ENCODE measurements at regions not wholly inside any gene's neighbourhood (a gene's known extent, or its start where the extent isn't known, plus 50 kb on each side); places are given as distances from the start of the nearest gene placed in this dataset.

- no peak overlapping the region for H3K9ac ChIP-seq (ENCODE audit: insufficient read length, low read depth)
- no peak for DNase-seq (ENCODE audit: low read depth, low spot score)
- no peaks in the 10 kb centered on the region for H3K4me1 ChIP-seq (ENCODE audit: insufficient read depth, insufficient read length)
- no peaks in the 10 kb centered on the region for H3K36me3 ChIP-seq (ENCODE audit: insufficient read depth, insufficient read length, low read length)
- H3K4me3 ChIP-seq (ENCODE audit: insufficient read length, low read depth): no peak overlapping the region
- H3K9me3 ChIP-seq (ENCODE audit: insufficient read depth, low read length): peaks cover 22% of the 10 kb centered on the region
- H3K27me3 ChIP-seq (ENCODE audit: insufficient read depth, insufficient read length): no peaks in the 10 kb centered on the region
- no peak for TF ChIP-seq ZNF274 (IDR thresholded peaks at IDR 0.05; ENCODE audit: low read depth, low read length)
- TF ChIP-seq YY1 (IDR thresholded peaks at IDR 0.05; ENCODE audit: insufficient read depth, insufficient read length): no peak
- TF ChIP-seq SUZ12 (IDR thresholded peaks at IDR 0.05; ENCODE audit: extremely low read depth, insufficient read depth, insufficient read length): no peak
Observed at GRCh38 chr4:17164666-17165065, 266.2 kb upstream of the LDB2 start.

GRCh38 chr4:17163156-17163771 is 264.8 kb upstream of the LDB2 start:
- H3K36me3 ChIP-seq (ENCODE audit: insufficient read depth, insufficient read length, low read length): no peaks in the 10 kb centered on the region
- no peak overlapping the region for H3K9ac ChIP-seq (ENCODE audit: insufficient read length, low read depth)
- no peaks in the 10 kb centered on the region for H3K27me3 ChIP-seq (ENCODE audit: insufficient read depth, insufficient read length)
- H3K9me3 ChIP-seq (ENCODE audit: insufficient read depth, low read length): peaks cover 22% of the 10 kb centered on the region
- no peak overlapping the region for H3K4me3 ChIP-seq (ENCODE audit: insufficient read length, low read depth)
- no peak for DNase-seq (ENCODE audit: low read depth, low spot score)
- H3K4me1 ChIP-seq (ENCODE audit: insufficient read depth, insufficient read length): no peaks in the 10 kb centered on the region
- TF ChIP-seq ZNF274 (IDR thresholded peaks at IDR 0.05; ENCODE audit: low read depth, low read length) (no peak), YY1 (IDR thresholded peaks at IDR 0.05; ENCODE audit: insufficient read depth, insufficient read length) (no peak)

- no peak overlapping the region for H3K9ac ChIP-seq (ENCODE audit: insufficient read length, low read depth)
- no peaks in the 10 kb centered on the region for H3K4me1 ChIP-seq (ENCODE audit: insufficient read depth, insufficient read length)
- DNase-seq (ENCODE audit: low read depth, low spot score): no peak
- peaks cover 14% of the 10 kb centered on the region for H3K9me3 ChIP-seq (ENCODE audit: insufficient read depth, low read length)
- H3K4me3 ChIP-seq (ENCODE audit: insufficient read length, low read depth): no peak overlapping the region
- H3K36me3 ChIP-seq (ENCODE audit: insufficient read depth, insufficient read length, low read length): no peaks in the 10 kb centered on the region
- no peaks in the 10 kb centered on the region for H3K27me3 ChIP-seq (ENCODE audit: insufficient read depth, insufficient read length)
- TF ChIP-seq ZNF274 (IDR thresholded peaks at IDR 0.05; ENCODE audit: low read depth, low read length) (no peak), SUZ12 (IDR thresholded peaks at IDR 0.05; ENCODE audit: extremely low read depth, insufficient read depth, insufficient read length) (no peak), YY1 (IDR thresholded peaks at IDR 0.05; ENCODE audit: insufficient read depth, insufficient read length) (no peak)
Observed at GRCh38 chr4:17157304-17157703, 258.9 kb upstream of the LDB2 start.

GRCh38 chr4:17155486-17155885 is 257.0 kb upstream of the LDB2 start:
- no peaks in the 10 kb centered on the region for H3K9me3 ChIP-seq (ENCODE audit: insufficient read depth, low read length)
- H3K4me3 ChIP-seq (ENCODE audit: insufficient read length, low read depth): no peak overlapping the region
- no peak overlapping the region for H3K9ac ChIP-seq (ENCODE audit: insufficient read length, low read depth)
- no peaks in the 10 kb centered on the region for H3K36me3 ChIP-seq (ENCODE audit: insufficient read depth, insufficient read length, low read length)
- no peak for TF ChIP-seq SUZ12 (IDR thresholded peaks at IDR 0.05; ENCODE audit: extremely low read depth, insufficient read depth, insufficient read length)
- TF ChIP-seq YY1 (IDR thresholded peaks at IDR 0.05; ENCODE audit: insufficient read depth, insufficient read length): no peak
- TF ChIP-seq ZNF274 (IDR thresholded peaks at IDR 0.05; ENCODE audit: low read depth, low read length): no peak
- H3K4me1 ChIP-seq (ENCODE audit: insufficient read depth, insufficient read length): no peaks in the 10 kb centered on the region
- no peak for DNase-seq (ENCODE audit: low read depth, low spot score)
- no peaks in the 10 kb centered on the region for H3K27me3 ChIP-seq (ENCODE audit: insufficient read depth, insufficient read length)

GRCh38 chr4:17153572-17153971 is 255.1 kb upstream of the LDB2 start:
- no peaks in the 10 kb centered on the region; the same call in 1 of the 2 replicates for H3K9me3 ChIP-seq (ENCODE audit: insufficient read depth, low read length)
- no peaks in the 10 kb centered on the region for H3K4me1 ChIP-seq (ENCODE audit: insufficient read depth, insufficient read length)
- no peak overlapping the region for H3K9ac ChIP-seq (ENCODE audit: insufficient read length, low read depth)
- H3K36me3 ChIP-seq (ENCODE audit: insufficient read depth, insufficient read length, low read length): no peaks in the 10 kb centered on the region
- H3K4me3 ChIP-seq (ENCODE audit: insufficient read length, low read depth): no peak overlapping the region
- no peak for DNase-seq (ENCODE audit: low read depth, low spot score)
- TF ChIP-seq YY1 (IDR thresholded peaks at IDR 0.05; ENCODE audit: insufficient read depth, insufficient read length) (no peak), SUZ12 (IDR thresholded peaks at IDR 0.05; ENCODE audit: extremely low read depth, insufficient read depth, insufficient read length) (no peak)
- H3K27me3 ChIP-seq (ENCODE audit: insufficient read depth, insufficient read length): no peaks in the 10 kb centered on the region

GRCh38 chr4:17152941-17153540 is 254.6 kb upstream of the LDB2 start:
- Histone ChIP-seq H3K4me1 (ENCODE audit: insufficient read depth, insufficient read length) (no peaks in the 10 kb centered on the region), H3K9ac (ENCODE audit: insufficient read length, low read depth) (no peak overlapping the region), H3K36me3 (ENCODE audit: insufficient read depth, insufficient read length, low read length) (no peaks in the 10 kb centered on the region), H3K9me3 (ENCODE audit: insufficient read depth, low read length) (no peaks in the 10 kb centered on the region; the same call in 1 of the 2 replicates), H3K27me3 (ENCODE audit: insufficient read depth, insufficient read length) (no peaks in the 10 kb centered on the region), H3K4me3 (ENCODE audit: insufficient read length, low read depth) (no peak overlapping the region)
- no peak for TF ChIP-seq ZNF274 (IDR thresholded peaks at IDR 0.05; ENCODE audit: low read depth, low read length)
- TF ChIP-seq YY1 (IDR thresholded peaks at IDR 0.05; ENCODE audit: insufficient read depth, insufficient read length): no peak
- TF ChIP-seq SUZ12 (IDR thresholded peaks at IDR 0.05; ENCODE audit: extremely low read depth, insufficient read depth, insufficient read length): no peak
- DNase-seq (ENCODE audit: low read depth, low spot score): no peak

- Histone ChIP-seq H3K36me3 (ENCODE audit: insufficient read depth, insufficient read length, low read length) (no peaks in the 10 kb centered on the region), H3K27me3 (ENCODE audit: insufficient read depth, insufficient read length) (no peaks in the 10 kb centered on the region), H3K9ac (ENCODE audit: insufficient read length, low read depth) (no peak overlapping the region), H3K4me1 (ENCODE audit: insufficient read depth, insufficient read length) (no peaks in the 10 kb centered on the region), H3K9me3 (ENCODE audit: insufficient read depth, low read length) (peaks cover 42% of the 10 kb centered on the region), H3K4me3 (ENCODE audit: insufficient read length, low read depth) (no peak overlapping the region)
- no peak for DNase-seq (ENCODE audit: low read depth, low spot score)
- TF ChIP-seq ZNF274 (IDR thresholded peaks at IDR 0.05; ENCODE audit: low read depth, low read length) (no peak), YY1 (IDR thresholded peaks at IDR 0.05; ENCODE audit: insufficient read depth, insufficient read length) (no peak), SUZ12 (IDR thresholded peaks at IDR 0.05; ENCODE audit: extremely low read depth, insufficient read depth, insufficient read length) (no peak)
Observed at GRCh38 chr4:17142232-17142711, 243.8 kb upstream of the LDB2 start.
